Peyer's patch (tissue), 4 donors: ENCODE measurements at regions not wholly inside any gene's neighbourhood (a gene's known extent, or its start where the extent isn't known, plus 50 kb on each side); places are given as distances from the start of the nearest gene placed in this dataset.

Experiments used
- POLR2A ChIP-seq, 2 donors: fragments of 450-650 bp; IDR thresholded peaks; one replicate each; pipeline ENCODE4 v1.5.1; 2017; ENCODE audit warnings: antibody characterized with exemption in 2 of 2, mild to moderate bottlenecking in 2 of 2, moderate library complexity in 2 of 2
- TF ChIP-seq, protein P1 (sequence below), 6 experiments: fragments of 450-650 bp in 4 of 6; fragments of 200-600 bp in 2 of 6; sonication (generic) in 1 of 6; IDR thresholded peaks; one replicate each; pipeline ENCODE4 v1.5.1; 2017 to 2019; ENCODE audit warnings: antibody characterized with exemption in 6 of 6, mild to moderate bottlenecking in 3 of 6, moderate library complexity in 1 of 6

DNA sequence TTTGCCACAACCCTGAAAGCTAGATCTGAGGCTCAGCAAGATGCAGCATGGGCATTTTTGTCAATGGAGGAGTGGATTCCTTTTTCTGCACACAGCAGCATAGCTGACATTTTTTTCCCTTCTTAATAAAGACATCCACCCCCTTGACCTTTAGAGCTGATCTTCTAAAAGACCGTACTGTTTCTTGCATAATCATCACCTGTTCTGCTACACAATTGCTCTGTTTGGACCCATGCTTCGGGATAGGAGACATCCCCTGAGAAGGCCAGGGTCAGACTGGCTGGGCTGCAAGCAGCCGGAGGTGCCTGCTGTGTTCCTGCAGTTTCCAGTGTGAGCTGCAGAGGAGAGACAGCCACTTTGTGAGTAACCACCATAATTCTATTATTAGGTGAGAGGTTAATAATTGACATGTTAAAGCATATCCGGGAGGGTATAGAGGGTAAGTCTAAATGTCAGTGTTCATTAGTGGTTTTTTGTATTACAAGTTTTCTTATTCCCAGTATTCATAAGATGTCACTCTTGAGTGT lies 108.5 kb upstream of the C1QTNF9B start:
- TF ChIP-seq, protein P1, sequence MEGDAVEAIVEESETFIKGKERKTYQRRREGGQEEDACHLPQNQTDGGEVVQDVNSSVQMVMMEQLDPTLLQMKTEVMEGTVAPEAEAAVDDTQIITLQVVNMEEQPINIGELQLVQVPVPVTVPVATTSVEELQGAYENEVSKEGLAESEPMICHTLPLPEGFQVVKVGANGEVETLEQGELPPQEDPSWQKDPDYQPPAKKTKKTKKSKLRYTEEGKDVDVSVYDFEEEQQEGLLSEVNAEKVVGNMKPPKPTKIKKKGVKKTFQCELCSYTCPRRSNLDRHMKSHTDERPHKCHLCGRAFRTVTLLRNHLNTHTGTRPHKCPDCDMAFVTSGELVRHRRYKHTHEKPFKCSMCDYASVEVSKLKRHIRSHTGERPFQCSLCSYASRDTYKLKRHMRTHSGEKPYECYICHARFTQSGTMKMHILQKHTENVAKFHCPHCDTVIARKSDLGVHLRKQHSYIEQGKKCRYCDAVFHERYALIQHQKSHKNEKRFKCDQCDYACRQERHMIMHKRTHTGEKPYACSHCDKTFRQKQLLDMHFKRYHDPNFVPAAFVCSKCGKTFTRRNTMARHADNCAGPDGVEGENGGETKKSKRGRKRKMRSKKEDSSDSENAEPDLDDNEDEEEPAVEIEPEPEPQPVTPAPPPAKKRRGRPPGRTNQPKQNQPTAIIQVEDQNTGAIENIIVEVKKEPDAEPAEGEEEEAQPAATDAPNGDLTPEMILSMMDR (IDR thresholded peaks at IDR 0.05), result no peak
- no peak for TF ChIP-seq POLR2A (IDR thresholded peaks at IDR 0.05)
